ENCODE measurements at regions not wholly inside any gene's neighbourhood (a gene's known extent, or its start where the extent isn't known, plus 50 kb on each side); places are given as distances from the start of the nearest gene placed in this dataset.
"Not testable (repeated sequence)": the region's sequence is repeated elsewhere in the genome, so short reads cannot be mapped to it uniquely, and the experiment has no call there.

DNA sequence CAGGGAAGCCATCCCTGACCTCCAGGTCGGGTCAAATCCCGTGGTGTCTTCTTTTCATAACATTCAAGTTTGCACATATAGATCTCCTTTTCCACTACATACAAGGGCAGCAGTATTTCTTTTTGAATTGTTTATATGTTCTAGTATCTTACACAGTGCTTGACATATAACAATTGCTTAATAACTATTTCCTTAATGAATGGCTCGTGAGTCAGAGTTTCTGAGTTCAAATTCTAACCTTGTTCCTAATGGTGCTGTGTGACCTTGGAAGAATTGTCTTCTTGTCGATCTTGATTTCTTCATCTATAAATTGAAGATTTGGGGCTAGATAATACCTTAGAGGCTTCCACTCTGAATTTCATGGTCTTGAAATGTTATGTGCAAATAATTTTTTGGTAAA is 57.2 kb upstream of the PELI2 start:
- Mint-ChIP-seq H3K9me3 (peaks cover 0 to under 1% (median 0%) of the 10 kb centered on the region in 11 donors), H3K27me3 (peaks cover 9 to 30% (median 21%) of the 10 kb centered on the region in 5 donors), H3K27ac (no peak overlapping the region), H3K4me1 (no peaks in the 10 kb centered on the region), H3K4me3 (no peak overlapping the region), H3K36me3 (no peaks in the 10 kb centered on the region)
- POLR2A ChIA-PET: no interaction called here
- Histone ChIP-seq H3K9me3 (ENCODE audit: control insufficient read depth in 2 of 3, low read length in 3 of 3) (no peaks in the 10 kb centered on the region), H3K27ac (ENCODE audit: low read depth, low read length) (no peak overlapping the region), H3K4me3 (ENCODE audit: low read length) (no peak overlapping the region), H3K27me3 (ENCODE audit: control insufficient read depth in 2 of 2, insufficient read depth in 2 of 2, low read length in 2 of 2) (no peaks in the 10 kb centered on the region), H3K4me1 (ENCODE audit: control insufficient read depth in 2 of 2, insufficient read depth in 2 of 2, low read length in 2 of 2) (no peaks in the 10 kb centered on the region), H3K36me3 (ENCODE audit: control insufficient read depth in 2 of 3, insufficient read depth in 3 of 3, low read length in 3 of 3) (no peaks in the 10 kb centered on the region)
- CTCF ChIA-PET: no interaction called here
- intact Hi-C loops (cut with micrococcal nuclease): loop anchor here in 1 of 2 donors (10.0 kb wide), 1 partner anchor 284 kb away; no protein-coding TSS in a partner anchor
- ATAC-seq (no peak), DNase-seq (no peak)

GRCh38 chr14:56063131-56063530 is 55.1 kb upstream of the PELI2 start:
- H3K9me3 Mint-ChIP-seq: peaks cover 0 to 3% (median 0%) of the 10 kb centered on the region in 11 donors
- CTCF ChIA-PET: no interaction called here
- DNase-seq (no peak), ATAC-seq (no peak)
- H3K36me3 ChIP-seq (ENCODE audit: control insufficient read depth in 2 of 3, insufficient read depth in 3 of 3, low read length in 3 of 3): no peaks in the 10 kb centered on the region
- H3K4me3 Mint-ChIP-seq: no peak overlapping the region
- no peak overlapping the region for H3K27ac ChIP-seq (ENCODE audit: low read depth, low read length)
- H3K27me3 ChIP-seq (ENCODE audit: control insufficient read depth in 2 of 2, insufficient read depth in 2 of 2, low read length in 2 of 2): no peaks in the 10 kb centered on the region
- H3K27ac Mint-ChIP-seq: no peak overlapping the region
- H3K4me3 ChIP-seq (ENCODE audit: low read length): no peak overlapping the region
- H3K27me3 Mint-ChIP-seq: peaks cover 9 to 18% (median 16%) of the 10 kb centered on the region in 5 donors
- intact Hi-C loops (cut with micrococcal nuclease): loop anchor here in 1 of 2 donors (10.0 kb wide), 1 partner anchor 282 kb away; no protein-coding TSS in a partner anchor
- peaks cover 0 to 1% (median 0%) of the 10 kb centered on the region in 7 donors for H3K4me1 Mint-ChIP-seq
- H3K4me1 ChIP-seq (ENCODE audit: control insufficient read depth in 2 of 2, insufficient read depth in 2 of 2, low read length in 2 of 2): no peaks in the 10 kb centered on the region
- POLR2A ChIA-PET: no interaction called here
- H3K9me3 ChIP-seq (ENCODE audit: control insufficient read depth in 2 of 3, low read length in 3 of 3): no peaks in the 10 kb centered on the region
- no peaks in the 10 kb centered on the region for H3K36me3 Mint-ChIP-seq

- Mint-ChIP-seq H3K9me3 (peaks cover 0 to 3% (median 0%) of the 10 kb centered on the region in 11 donors), H3K4me3 (no peak overlapping the region), H3K4me1 (peaks cover 0 to 1% (median 0%) of the 10 kb centered on the region in 7 donors), H3K27me3 (peaks cover 6 to 11% (median 9%) of the 10 kb centered on the region in 5 donors), H3K36me3 (no peaks in the 10 kb centered on the region), H3K27ac (no peak overlapping the region)
- H3K27ac ChIP-seq (ENCODE audit: low read depth, low read length): no peak overlapping the region
- DNase-seq: no peak
- ChIA-PET CTCF (no interaction called here), POLR2A (no interaction called here)
- H3K9me3 ChIP-seq (ENCODE audit: control insufficient read depth in 2 of 3, low read length in 3 of 3): no peaks in the 10 kb centered on the region
- no peak for ATAC-seq
- no peaks in the 10 kb centered on the region for H3K36me3 ChIP-seq (ENCODE audit: control insufficient read depth in 2 of 3, insufficient read depth in 3 of 3, low read length in 3 of 3)
- no peaks in the 10 kb centered on the region for H3K4me1 ChIP-seq (ENCODE audit: control insufficient read depth in 2 of 2, insufficient read depth in 2 of 2, low read length in 2 of 2)
- H3K4me3 ChIP-seq (ENCODE audit: low read length): no peak overlapping the region
- no peaks in the 10 kb centered on the region for H3K27me3 ChIP-seq (ENCODE audit: control insufficient read depth in 2 of 2, insufficient read depth in 2 of 2, low read length in 2 of 2)
- intact Hi-C loops (cut with micrococcal nuclease): loop anchor here in 1 of 2 donors (10.0 kb wide), 1 partner anchor 280 kb away; no protein-coding TSS in a partner anchor
Observed at GRCh38 chr14:56064513-56064912, 53.7 kb upstream of the PELI2 start.

DNA sequence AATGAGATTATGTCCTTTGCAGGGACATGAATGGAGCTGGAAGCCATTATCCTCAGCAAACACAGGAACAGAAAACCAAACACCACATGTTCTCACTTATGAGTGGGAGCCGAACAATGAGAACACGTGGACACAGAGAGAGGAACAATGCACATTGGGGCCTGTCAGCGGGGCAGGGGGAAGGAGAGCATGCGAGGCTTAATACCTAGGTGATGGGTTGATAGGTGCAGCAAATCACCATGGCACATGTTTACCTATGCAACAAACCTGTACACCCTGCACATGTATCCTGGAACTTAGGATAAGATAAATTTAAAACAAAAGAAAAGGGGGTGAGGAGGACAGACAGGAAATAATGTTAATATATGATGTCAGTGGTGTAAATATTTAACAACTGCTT is 53.0 kb upstream of the PELI2 start:
- H3K27me3 Mint-ChIP-seq; H3K9me3 ChIP-seq (ENCODE audit: control insufficient read depth in 2 of 3, low read length in 3 of 3); H3K27me3 ChIP-seq (ENCODE audit: control insufficient read depth in 2 of 2, insufficient read depth in 2 of 2, low read length in 2 of 2); H3K4me3 Mint-ChIP-seq; H3K36me3 ChIP-seq (ENCODE audit: control insufficient read depth in 2 of 3, insufficient read depth in 3 of 3, low read length in 3 of 3); H3K27ac ChIP-seq (ENCODE audit: low read depth, low read length); H3K9me3 Mint-ChIP-seq; H3K4me1 Mint-ChIP-seq; H3K27ac Mint-ChIP-seq; H3K4me1 ChIP-seq (ENCODE audit: control insufficient read depth in 2 of 2, insufficient read depth in 2 of 2, low read length in 2 of 2); H3K36me3 Mint-ChIP-seq; ATAC-seq; DNase-seq; CTCF ChIA-PET; H3K4me3 ChIP-seq (ENCODE audit: low read length); POLR2A ChIA-PET: not testable (repeated sequence)
- intact Hi-C loops (cut with micrococcal nuclease): loop anchor here in 1 of 2 donors (5.0 to 10.0 kb wide), 2 partner anchors 52 to 280 kb away; partner anchors contain the start of gene PELI2

- H3K9me3 Mint-ChIP-seq: peaks cover 0 to 3% (median 0%) of the 10 kb centered on the region in 11 donors
- H3K4me1 ChIP-seq (ENCODE audit: control insufficient read depth in 2 of 2, insufficient read depth in 2 of 2, low read length in 2 of 2): no peaks in the 10 kb centered on the region
- intact Hi-C loops (cut with micrococcal nuclease): loop anchor here in 1 of 2 donors (5.0 to 10.0 kb wide), 2 partner anchors 52 to 279 kb away; partner anchors contain the start of gene PELI2
- H3K9me3 ChIP-seq (ENCODE audit: control insufficient read depth in 2 of 3, low read length in 3 of 3): no peaks in the 10 kb centered on the region
- ChIA-PET POLR2A (no interaction called here), CTCF (no interaction called here)
- no peak overlapping the region for H3K4me3 Mint-ChIP-seq
- H3K36me3 Mint-ChIP-seq: no peaks in the 10 kb centered on the region
- H3K27me3 Mint-ChIP-seq: peaks cover 4 to 5% (median 4%) of the 10 kb centered on the region in 5 donors
- H3K27ac Mint-ChIP-seq: no peak overlapping the region
- H3K27me3 ChIP-seq (ENCODE audit: control insufficient read depth in 2 of 2, insufficient read depth in 2 of 2, low read length in 2 of 2): no peaks in the 10 kb centered on the region
- no peak for DNase-seq
- H3K27ac ChIP-seq (ENCODE audit: low read depth, low read length): no peak overlapping the region
- no peak overlapping the region for H3K4me3 ChIP-seq (ENCODE audit: low read length)
- ATAC-seq: no peak
- no peaks in the 10 kb centered on the region for H3K36me3 ChIP-seq (ENCODE audit: control insufficient read depth in 2 of 3, insufficient read depth in 3 of 3, low read length in 3 of 3)
- peaks cover 0 to 1% (median 0%) of the 10 kb centered on the region in 7 donors for H3K4me1 Mint-ChIP-seq
Observed at GRCh38 chr14:56065621-56066290, 52.5 kb upstream of the PELI2 start.
